LoVo (cell line): ENCODE measurements at regions not wholly inside any gene's neighbourhood (a gene's known extent, or its start where the extent isn't known, plus 50 kb on each side); places are given as distances from the start of the nearest gene placed in this dataset.

Source experiments
- DNase-seq: peaks from one replicate; pipeline ENCODE4 v3.0.0-alpha.2; 2016; ENCODE audit warnings: low spot score

DNA sequence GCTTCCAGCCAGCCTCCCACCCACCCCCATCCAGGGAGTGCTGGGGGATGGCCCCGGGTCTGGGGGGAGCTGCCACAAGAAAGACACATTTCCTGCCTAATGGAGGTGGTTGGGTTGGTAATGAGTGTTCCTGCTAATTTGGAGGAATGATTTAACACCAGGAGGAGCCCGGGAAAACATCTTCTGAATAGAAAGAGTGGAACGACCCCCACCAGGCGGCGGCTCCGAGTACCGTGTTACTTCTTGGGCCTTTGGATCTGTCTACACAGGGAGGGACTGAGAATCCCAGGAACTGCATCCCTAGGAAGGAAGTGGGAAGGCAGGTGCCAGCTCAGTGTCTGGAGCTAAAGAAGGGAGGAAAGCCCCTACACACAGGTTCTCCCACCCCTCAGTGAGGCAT lies 64.6 kb downstream of the TSPAN17 start:
- no peak for DNase-seq

DNA sequence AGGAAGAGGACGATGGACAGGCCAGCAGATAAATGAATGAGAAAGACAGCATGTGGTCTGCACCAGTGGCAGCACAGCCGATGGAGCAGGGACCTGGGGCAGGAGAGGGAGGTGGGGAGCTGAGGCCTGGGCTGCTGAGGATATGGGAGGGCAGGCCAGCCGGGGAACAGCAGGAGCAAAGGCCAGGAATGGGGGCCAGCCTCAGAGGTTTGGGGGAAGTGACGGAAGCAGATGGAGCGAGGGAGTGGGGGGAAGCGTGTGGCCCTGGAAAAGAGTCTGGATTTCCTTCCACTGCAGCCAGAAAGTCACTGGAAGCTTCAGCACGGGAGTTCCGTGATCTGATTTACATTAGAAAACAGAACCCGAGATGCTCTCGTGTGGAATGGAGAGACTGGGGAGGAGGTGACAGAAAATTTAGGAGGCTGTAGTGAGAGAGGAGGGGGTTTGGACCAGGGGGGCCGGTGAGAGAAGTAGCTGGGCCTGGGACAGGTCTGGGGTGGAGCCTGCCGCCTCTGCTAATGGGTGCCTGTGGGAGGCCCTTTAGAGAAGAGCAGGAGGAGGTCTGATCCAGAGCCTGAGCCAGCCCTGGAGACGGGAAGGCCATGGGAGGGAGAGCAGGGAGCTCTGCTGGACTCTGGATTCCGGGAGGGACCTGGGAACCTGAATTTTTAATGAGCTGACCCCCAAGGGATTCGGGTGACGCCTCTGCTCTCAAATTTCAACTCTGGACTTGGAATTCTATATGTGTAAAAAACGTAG lies 65.4 kb downstream of the TSPAN17 start:
- no peak for DNase-seq

DNA sequence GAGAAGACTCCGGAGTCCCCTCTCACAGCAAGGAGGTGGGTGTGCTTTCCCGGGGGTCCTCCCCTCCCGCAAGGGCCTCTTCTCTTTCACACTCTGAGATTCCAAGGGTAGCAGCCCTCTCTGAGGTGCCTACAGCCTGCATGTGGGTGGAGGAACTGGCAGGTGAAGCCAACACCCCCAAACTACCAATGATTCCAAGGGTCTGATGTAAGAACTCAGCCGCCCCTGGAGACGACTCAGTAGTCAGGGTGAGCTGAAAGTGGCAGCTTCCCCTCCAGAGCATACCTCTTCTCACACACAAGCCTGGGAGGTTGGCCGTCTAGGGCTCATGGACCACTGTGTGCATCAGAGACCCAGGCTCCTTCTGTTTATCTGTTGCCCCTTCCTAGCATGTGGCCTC lies 66.1 kb downstream of the TSPAN17 start:
- DNase-seq: no peak

DNA sequence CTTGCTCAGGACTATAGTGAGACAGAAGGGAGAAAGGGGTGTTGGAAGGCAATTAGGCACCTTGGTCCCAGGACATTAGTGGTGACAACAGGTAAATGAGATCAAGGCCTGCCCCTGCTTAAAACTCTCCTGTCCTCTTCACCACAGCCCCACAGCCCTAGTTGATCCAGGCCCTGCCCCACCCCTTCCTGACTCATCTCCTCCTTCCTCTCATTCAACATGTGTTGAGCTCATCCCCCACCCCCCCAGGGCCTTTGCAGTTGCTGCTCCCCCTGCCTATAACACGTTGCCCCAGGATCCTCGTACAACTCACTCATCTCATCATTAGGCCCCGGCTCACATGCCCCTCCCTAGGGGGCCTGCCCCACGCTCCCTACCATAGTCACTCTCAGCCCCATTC lies 66.8 kb downstream of the TSPAN17 start:
- DNase-seq: peak; percentile 60

DNA sequence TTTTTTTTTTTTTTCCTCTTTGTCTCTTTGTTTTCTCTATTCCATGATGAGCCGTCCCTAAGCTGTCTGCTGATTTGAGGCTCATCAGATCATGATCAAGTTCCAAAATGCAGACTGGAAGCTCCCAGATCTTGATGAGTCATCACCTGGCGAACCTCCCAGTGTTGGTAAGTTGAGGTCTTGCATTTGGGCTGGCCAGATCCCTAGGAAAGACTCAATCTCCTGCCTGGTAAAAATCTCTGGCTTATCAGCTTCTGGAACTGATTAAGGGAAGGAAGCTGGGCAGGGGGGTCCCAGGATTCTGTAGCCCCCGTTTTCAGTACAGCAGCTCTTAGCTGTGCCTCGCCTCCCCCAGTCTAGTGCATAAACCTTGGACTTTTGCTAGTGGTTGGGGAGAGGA lies 69.0 kb downstream of the TSPAN17 start:
- peak; percentile 66 for DNase-seq

DNA sequence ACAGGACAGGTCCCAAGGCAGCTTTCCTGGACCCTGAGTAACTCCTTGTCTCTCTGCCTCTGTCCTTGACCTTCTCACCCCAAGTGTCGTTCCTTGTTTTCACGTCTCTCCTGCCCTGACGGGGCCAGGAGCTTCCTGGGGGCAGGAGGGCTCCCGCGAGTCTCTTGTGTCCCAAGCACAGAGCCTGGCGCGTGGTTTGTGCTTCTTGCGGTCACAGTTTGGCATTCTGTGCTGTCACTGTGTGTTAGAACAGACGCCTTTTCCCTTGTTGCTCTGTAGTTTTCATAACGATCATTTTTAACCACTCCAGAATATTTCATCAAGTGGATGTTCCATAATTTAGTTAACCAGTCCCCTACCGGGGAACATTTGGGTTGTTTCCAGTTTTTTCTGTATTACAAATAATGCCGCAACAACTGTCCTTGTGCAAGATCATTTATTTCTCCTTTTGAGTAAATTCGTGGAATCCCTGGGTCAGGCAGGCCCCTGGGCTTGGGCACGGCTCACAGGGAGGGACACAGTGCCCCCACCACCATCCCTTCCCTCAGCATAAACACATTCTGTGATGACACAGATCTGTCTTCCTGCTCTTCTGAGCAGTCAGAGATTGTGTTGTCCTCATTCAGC lies 71.9 kb downstream of the TSPAN17 start:
- no peak for DNase-seq

DNA sequence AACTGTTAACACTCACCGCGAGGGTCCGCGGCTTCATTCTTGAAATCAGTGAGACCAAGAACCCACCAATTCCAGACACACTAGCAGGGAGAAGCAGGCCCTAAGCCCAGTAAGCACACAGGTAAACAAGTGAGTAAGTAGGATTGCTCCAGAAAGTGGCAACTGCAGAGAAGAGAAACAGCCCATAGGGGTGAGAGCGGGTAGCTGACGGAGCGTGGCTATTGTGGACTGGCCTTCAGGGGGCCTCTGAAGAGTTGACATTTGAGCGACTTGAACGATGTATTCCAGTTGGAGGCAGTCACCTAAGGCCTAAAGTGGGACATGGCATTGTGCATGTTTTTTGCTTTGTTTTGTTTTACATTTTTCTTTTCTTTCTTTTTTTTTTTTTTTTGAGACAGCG lies 74.2 kb downstream of the TSPAN17 start:
- no peak for DNase-seq

DNA sequence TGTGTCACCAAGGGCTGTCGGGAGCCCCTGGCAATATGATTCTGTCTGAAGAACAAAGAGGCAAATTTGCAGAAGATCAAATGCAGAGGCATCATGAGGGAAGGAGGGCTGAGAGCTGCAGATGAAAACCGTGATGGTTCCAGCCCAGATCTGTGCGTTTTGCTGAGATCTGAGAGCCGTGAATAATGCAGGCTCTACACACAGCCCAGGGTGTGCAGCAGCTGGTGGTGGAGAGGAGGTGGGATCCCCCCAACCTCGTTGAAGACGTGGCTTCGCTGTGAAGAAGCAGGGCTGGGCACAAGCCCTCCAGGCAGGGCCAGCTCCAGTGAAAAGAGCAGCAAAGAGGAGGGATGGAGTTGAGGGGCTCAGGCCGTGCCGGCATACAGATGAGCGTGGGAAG lies 75.5 kb downstream of the TSPAN17 start:
- no peak for DNase-seq

DNA sequence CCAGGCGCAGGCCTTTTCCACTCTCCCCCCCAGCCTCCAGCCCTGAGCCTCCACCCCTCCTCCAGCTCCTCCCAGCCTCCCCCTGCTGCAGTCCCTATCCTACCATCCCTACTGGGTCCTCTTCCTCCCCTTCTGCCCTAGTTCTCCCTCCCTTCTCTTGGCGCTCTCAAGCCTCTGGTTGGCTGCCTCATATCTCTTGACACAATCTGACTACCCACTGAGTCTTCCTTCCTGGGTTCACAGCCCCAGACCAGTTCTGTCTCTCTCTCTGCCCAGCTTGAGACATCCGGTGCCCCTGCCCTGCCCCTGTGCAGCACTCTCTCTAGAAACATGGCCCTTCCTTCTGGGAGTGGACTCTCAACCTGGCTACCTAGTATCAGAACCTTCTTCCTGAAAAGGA lies 76.2 kb downstream of the TSPAN17 start:
- DNase-seq: no peak

DNA sequence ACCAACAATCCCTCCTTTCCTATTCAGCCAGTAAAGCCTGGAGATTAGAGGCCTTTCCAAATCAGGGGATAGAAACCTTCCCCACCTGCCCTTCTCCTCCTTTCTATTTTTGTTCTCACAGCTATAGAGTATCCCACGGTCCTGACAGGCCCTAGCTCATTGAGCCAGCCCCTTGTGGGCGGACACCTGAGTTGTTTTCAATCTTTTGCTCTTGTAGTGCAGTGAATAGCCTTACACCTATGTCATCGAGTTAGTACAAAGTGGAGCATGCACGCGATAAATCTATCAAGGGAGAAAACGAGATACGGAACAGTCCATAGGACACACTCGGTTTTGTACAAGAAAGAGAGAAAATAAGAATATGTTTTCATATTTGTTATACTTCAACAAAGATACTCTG lies 77.2 kb downstream of the TSPAN17 start:
- DNase-seq: no peak

DNA sequence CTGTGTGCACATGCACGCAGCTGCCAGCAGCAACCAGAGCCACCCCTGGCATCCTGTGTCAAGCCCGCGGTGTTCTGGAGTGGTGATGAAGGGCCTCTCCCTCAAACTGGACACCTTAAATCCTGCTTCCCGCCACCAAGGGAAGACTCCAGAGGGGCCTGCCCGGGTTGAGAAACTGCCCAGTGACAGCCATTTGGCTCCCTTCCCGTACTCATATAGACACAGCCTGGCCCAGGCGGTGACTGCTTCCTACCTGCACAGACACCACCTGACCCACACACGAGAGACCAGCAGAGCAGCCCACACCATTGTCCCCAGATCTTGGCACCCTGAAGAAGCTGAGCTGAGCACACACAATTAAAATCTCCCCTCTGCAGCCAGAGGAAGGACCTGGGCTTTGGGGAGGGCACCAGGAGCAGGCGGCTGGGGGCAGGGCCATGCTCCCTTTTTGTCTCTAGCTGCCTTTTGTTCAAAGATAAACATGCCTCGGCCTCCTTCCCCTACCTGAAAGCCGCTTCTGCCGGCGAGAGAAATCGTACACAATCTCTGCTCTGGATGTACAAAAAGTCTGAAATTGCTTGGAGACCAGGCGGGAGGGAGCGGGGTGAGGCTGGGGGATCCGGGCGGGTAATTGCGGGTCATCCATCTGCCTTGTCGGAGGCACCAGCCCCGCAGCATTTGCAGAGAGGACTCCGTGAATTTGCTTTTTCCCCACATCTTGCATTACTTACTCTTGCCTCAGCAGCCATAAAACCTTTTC lies 78.4 kb downstream of the TSPAN17 start:
- no peak for DNase-seq

DNA sequence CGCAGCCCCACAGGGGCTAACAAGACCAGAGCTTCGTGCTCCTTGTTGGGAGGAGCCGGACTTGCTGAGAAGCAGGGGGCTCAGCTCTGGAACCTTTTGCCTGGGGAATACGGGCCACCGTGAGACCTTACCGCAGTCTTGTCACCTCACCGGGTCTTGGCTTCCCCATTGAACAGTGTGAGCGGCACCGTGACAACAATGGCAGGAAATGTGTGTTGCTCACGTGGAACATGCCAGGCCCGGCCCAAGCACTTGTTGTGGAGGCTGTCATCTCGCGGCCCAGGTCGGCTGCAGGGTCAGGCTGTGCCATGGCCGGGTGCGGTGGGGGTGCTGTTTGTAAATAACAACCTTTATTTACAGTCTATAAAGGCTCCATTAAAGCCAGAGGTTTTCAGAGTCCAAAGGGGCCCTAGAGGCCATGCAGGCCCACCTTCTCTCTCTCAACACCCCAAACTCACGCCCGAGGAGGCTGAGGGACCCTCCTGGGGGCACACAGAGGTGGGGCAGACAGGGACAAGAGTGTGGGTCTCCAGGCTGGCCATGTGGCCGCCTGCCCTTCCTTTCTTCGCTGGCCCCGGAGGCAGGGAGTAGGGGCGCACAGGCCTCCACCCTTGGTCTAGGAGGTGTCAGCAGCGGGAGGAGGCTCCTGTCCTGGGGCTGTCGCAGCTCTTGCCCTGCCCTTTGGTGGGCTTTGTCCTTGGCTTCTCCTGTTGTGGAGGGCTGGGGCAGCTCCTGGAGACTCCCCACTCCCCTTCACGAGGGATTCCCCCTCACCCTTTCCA lies 79.7 kb downstream of the TSPAN17 start:
- no peak for DNase-seq

DNA sequence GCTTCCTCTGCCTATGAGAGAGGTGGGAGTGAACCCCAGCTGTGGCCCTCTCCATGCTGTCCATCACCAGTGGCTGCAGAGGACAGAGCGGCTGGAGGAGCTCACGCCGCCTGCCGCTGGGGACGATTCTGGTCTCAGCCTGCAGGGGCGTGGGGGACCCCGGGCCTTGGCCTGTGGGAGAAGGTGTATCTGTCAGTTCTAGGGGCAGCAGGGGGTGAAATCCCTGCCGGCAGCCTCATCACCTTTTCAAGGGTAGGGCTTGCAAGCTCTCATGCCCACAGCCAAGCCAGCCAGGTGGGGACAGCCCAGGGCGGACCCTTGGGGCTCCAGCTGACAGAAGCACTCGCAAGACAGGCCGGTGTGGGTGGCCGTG lies 80.2 kb downstream of the TSPAN17 start:
- DNase-seq: no peak

DNA sequence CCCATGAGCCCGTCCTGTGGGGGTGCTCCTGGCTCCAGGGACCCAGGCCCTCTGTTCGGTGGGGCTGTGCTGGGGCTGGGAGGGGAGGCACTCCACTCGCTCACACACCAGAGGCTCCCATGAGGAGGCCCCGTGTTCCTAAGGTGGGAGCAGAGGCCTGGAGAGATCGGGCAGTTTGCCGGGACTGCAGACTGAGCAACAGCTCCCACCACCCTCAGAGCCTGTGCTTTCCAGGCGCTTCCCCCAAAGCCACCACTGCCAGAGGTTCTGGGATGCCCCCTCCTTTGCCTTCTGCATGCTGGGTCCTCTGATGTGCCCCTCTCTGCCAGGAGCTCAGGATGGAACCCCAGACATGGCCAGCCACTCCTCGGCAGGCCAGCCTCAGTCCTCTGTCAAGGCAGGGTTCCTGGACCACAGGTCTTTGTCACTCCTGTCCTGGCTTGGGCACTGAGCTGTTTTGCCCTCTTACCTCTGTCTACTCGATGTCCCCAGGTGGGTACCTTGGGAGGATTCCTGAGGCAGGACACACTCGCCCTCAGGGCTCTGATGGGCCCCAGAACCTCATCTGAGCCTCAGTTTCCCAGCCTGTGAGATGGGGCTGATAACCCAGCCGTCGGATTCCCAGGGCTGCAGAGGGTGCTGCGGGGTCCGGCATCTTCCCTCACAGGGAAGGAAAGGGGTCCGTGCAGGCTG lies 80.8 kb downstream of the TSPAN17 start:
- no peak for DNase-seq

DNA sequence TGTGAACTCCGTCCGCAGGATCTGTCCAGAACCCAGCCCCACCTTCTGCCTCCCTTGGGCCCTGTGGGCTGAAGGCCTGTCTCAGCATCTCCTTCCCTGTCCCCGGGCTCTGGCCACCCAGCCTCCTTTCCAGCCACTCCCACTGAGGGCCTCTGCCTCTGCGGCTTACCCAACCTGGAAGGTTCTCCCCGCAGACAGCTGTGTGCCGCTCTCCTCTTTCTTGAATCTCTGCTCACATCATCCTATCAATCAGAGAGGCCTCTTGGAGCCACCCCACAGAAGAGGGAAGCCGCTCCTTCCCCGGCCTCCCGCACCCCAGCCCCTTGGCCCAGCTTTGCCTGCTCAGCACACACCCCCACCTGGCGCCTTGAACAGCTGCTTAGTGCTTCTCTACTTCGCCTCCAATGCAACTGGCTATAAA lies 81.5 kb upstream of the UNC5A start:
- DNase-seq: no peak

DNA sequence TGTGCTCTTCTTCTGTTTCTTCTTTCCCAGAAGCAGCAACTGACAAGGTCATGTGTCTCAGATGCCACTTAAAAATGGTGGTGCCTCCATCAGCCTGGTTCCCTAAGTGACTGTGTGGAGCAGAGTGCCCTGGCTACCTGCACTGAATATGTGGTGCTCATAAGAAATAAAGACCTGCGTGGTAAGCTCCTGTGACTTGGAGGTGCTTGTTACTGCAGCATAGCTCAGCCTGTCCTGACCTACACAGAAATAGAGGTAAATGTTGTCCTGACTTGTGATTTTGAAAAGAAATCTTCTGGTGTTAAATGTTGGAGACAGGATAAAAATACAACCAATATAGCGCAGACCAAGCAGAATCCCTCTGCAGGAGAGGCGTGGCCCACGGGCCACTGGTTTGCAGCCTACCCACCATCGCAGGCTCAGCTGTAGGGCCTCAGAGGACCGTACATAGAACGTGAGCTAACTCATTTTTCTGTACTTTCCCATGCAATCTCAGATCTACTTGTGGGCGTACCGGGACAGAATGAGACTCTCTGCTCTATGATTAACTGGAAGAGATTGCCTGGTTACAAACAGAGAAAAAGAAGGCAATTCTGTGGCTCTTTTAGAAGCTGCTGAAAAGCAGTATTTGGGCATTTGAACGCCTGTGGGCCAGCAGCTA lies 79.4 kb upstream of the UNC5A start:
- DNase-seq: no peak

DNA sequence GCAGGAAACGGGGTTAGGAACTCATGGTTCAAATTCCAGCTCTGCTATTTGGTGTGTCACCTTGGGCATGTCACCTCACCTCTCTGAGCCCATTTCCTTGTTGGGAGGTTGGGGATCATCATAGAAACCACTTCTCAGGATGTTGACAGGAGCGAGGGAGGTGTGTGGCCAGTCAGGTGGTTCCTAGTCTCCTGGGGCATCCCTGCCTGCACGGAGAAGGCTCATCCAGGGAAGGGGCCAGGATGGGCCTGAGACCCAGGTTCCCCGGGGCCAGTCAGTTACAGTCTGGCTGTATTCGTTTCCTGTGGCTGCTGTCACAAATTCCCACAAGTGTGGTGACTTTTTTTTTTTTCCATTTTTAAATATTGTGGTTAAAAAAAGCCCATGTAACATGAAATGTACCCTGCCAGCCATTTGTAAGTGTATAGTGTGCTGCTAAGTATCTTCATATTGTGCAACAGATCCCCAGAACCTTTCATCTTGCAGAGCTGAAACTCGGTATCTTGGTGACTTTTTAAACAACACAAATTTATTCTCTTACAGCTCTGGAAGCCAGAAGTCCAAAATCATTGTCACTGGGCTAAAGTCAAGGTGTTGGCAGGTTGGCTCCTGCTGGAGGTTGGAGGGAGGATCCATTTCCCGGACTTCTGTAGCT lies 78.7 kb upstream of the UNC5A start:
- no peak for DNase-seq

DNA sequence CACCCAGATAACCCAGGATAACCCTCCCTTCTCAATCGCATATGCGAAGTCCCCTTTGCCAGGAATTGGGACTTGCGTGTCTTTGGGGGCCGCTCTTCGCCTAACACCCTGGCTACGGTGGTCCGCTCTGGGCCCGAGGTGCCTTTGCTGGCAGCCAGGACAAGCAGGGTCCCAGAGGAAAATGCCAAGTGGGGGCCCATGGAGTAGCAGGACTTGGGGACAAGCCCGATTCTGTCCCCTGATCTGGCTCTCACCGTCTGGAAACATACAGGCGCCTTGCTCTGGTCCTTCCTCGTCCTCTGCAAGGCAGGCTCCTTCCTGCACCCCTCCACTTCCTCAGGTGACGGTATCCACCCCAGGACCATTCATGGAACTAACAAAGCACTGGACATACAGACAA lies 78.1 kb upstream of the UNC5A start:
- DNase-seq: no peak

DNA sequence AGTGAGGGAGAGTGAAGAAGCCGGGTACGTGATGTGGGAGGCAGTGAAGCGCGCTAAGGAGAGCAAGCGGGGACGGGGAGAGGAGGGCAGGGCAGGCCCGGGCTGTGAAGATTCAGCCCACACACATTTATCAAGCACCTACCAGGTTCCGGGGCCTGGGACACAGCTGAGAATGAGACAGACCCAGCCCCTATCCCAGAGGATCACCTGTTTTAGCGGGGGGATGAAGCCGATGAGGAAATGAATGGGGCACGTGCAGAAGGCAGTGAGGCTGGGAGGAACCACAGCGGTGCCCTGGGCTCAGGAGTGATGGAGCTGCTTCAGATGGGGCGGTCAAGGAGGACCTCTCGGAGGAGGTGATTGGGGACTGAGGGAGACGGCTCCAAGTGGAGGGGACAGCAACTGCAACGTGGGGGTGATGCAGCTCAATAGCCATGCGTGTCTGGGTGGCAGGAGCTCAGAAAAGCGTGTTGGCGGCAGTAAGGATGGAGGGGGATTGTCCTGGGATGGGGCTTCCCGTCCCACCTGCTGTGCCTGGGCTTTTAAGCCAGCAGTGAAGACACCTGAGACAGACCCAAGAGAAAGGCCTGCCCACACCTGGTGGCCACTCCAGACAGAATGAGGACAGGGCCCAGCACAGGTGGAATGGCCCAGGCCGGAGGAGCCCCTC lies 77.5 kb upstream of the UNC5A start:
- DNase-seq: no peak
